IPS-20b (cell line): ENCODE measurements at regions not wholly inside any gene's neighbourhood (a gene's known extent, or its start where the extent isn't known, plus 50 kb on each side); places are given as distances from the start of the nearest gene placed in this dataset.

Source experiments
- H3K27ac ChIP-seq: one replicate; pipeline ENCODE4 v1.5.1; 2013; ENCODE audit warnings: low read length
- H3K27me3 ChIP-seq: 2 replicates; pipeline ENCODE4 v1.6.1; 2013; ENCODE audit warnings: mild to moderate bottlenecking, low read length, inconsistent platforms; ENCODE audit not compliant: insufficient read depth
- H3K36me3 ChIP-seq: 2 replicates; pipeline ENCODE4 v1.6.1; 2013; ENCODE audit warnings: low read depth, mild to moderate bottlenecking, inconsistent platforms, low read length, moderate library complexity; ENCODE audit not compliant: insufficient read depth
- H3K4me1 ChIP-seq: 2 replicates; pipeline ENCODE4 v1.6.1; 2013; ENCODE audit warnings: mild to moderate bottlenecking, control low read depth, inconsistent platforms, low read length, moderate library complexity; ENCODE audit not compliant: insufficient read depth
- H3K4me3 ChIP-seq: 2 replicates; pipeline ENCODE4 v1.5.1; 2013; ENCODE audit warnings: mild to moderate bottlenecking, low read length, inconsistent platforms
- H3K9ac ChIP-seq: 2 replicates; pipeline ENCODE4 v1.6.1; 2013; ENCODE audit warnings: low read depth, mild to moderate bottlenecking, inconsistent platforms, low read length, moderate library complexity
- H3K9me3 ChIP-seq: 2 replicates; pipeline ENCODE4 v1.6.1; 2013; ENCODE audit warnings: mild to moderate bottlenecking, low read depth, low read length, inconsistent platforms; ENCODE audit not compliant: insufficient read depth

- H3K9ac ChIP-seq = no peak overlapping the region
- H3K4me3 ChIP-seq = no peak overlapping the region
Observed at GRCh38 chr11:32280339-32280738, 155.0 kb downstream of the WT1 start.

GRCh38 chr11:32288276-32288675, 147.1 kb downstream of the WT1 start:
- Histone ChIP-seq H3K4me1 (no peaks in the 10 kb centered on the region), H3K27ac (no peak overlapping the region), H3K36me3 (no peaks in the 10 kb centered on the region), H3K4me3 (no peak overlapping the region), H3K9ac (no peak overlapping the region), H3K27me3 (no peaks in the 10 kb centered on the region), H3K9me3 (peaks cover 2% of the 10 kb centered on the region)

More at GRCh38 chr11:32280339-32280738, 155.0 kb downstream of the WT1 start:
- Histone ChIP-seq H3K4me1 (no peaks in the 10 kb centered on the region), H3K9me3 (no peaks in the 10 kb centered on the region), H3K27ac (no peak overlapping the region), H3K27me3 (no peaks in the 10 kb centered on the region), H3K36me3 (no peaks in the 10 kb centered on the region)

- H3K4me1 ChIP-seq = no peaks in the 10 kb centered on the region
- peaks cover 3% of the 10 kb centered on the region for H3K9me3 ChIP-seq
- H3K9ac ChIP-seq = no peak overlapping the region
- H3K4me3 ChIP-seq = no peak overlapping the region
- H3K27ac ChIP-seq = no peak overlapping the region
- H3K36me3 ChIP-seq = no peaks in the 10 kb centered on the region
- no peaks in the 10 kb centered on the region for H3K27me3 ChIP-seq
Observed at GRCh38 chr11:32289701-32290100, 145.6 kb downstream of the WT1 start.

GRCh38 chr11:32290783-32291182, 144.6 kb downstream of the WT1 start:
- Histone ChIP-seq H3K4me1 (no peaks in the 10 kb centered on the region), H3K27me3 (no peaks in the 10 kb centered on the region), H3K9me3 (peaks cover 3% of the 10 kb centered on the region), H3K36me3 (no peaks in the 10 kb centered on the region), H3K27ac (no peak overlapping the region), H3K4me3 (no peak overlapping the region), H3K9ac (no peak overlapping the region)

GRCh38 chr11:32297611-32298011, 137.7 kb downstream of the WT1 start:
- Histone ChIP-seq H3K9me3 (peaks cover 3% of the 10 kb centered on the region), H3K27ac (no peak overlapping the region), H3K36me3 (no peaks in the 10 kb centered on the region), H3K27me3 (no peaks in the 10 kb centered on the region), H3K9ac (no peak overlapping the region), H3K4me3 (no peak overlapping the region), H3K4me1 (no peaks in the 10 kb centered on the region)

GRCh38 chr11:32302826-32303225, 132.5 kb downstream of the WT1 start:
- Histone ChIP-seq H3K4me3 (no peak overlapping the region), H3K9me3 (no peaks in the 10 kb centered on the region), H3K36me3 (no peaks in the 10 kb centered on the region), H3K27me3 (no peaks in the 10 kb centered on the region), H3K27ac (no peak overlapping the region), H3K4me1 (no peaks in the 10 kb centered on the region), H3K9ac (no peak overlapping the region)

- Histone ChIP-seq H3K27ac (no peak overlapping the region), H3K4me3 (no peak overlapping the region), H3K9ac (no peak overlapping the region), H3K9me3 (no peaks in the 10 kb centered on the region), H3K36me3 (no peaks in the 10 kb centered on the region), H3K27me3 (no peaks in the 10 kb centered on the region), H3K4me1 (no peaks in the 10 kb centered on the region)
Observed at GRCh38 chr11:32304521-32304920, 130.8 kb downstream of the WT1 start.

GRCh38 chr11:32305460-32305859, 129.9 kb downstream of the WT1 start:
- no peak overlapping the region for H3K9ac ChIP-seq
- H3K4me3 ChIP-seq = no peak overlapping the region
- no peaks in the 10 kb centered on the region for H3K4me1 ChIP-seq
- H3K9me3 ChIP-seq = no peaks in the 10 kb centered on the region
- no peaks in the 10 kb centered on the region for H3K27me3 ChIP-seq
- no peaks in the 10 kb centered on the region for H3K36me3 ChIP-seq
- H3K27ac ChIP-seq = no peak overlapping the region

GRCh38 chr11:32307471-32307870, 127.9 kb downstream of the WT1 start:
- Histone ChIP-seq H3K9ac (no peak overlapping the region), H3K4me3 (no peak overlapping the region), H3K9me3 (no peaks in the 10 kb centered on the region), H3K27ac (no peak overlapping the region), H3K27me3 (no peaks in the 10 kb centered on the region), H3K36me3 (no peaks in the 10 kb centered on the region), H3K4me1 (no peaks in the 10 kb centered on the region)

GRCh38 chr11:32307913-32308312, 127.4 kb downstream of the WT1 start:
- Histone ChIP-seq H3K27me3 (no peaks in the 10 kb centered on the region), H3K4me1 (no peaks in the 10 kb centered on the region), H3K27ac (no peak overlapping the region), H3K4me3 (no peak overlapping the region), H3K9ac (no peak overlapping the region), H3K9me3 (no peaks in the 10 kb centered on the region), H3K36me3 (no peaks in the 10 kb centered on the region)

GRCh38 chr11:32309530-32310213, 125.7 kb downstream of the WT1 start:
- H3K9ac ChIP-seq = no peak overlapping the region
- H3K9me3 ChIP-seq = no peaks in the 10 kb centered on the region
- no peaks in the 10 kb centered on the region; the same call in 1 of the 2 replicates for H3K4me1 ChIP-seq
- H3K4me3 ChIP-seq = no peak overlapping the region
- no peaks in the 10 kb centered on the region for H3K27me3 ChIP-seq
- no peak overlapping the region for H3K27ac ChIP-seq
- H3K36me3 ChIP-seq = no peaks in the 10 kb centered on the region

- Histone ChIP-seq H3K27me3 (no peaks in the 10 kb centered on the region), H3K4me1 (no peaks in the 10 kb centered on the region; the same call in 1 of the 2 replicates), H3K9ac (no peak overlapping the region), H3K4me3 (no peak overlapping the region), H3K27ac (no peak overlapping the region), H3K36me3 (no peaks in the 10 kb centered on the region), H3K9me3 (no peaks in the 10 kb centered on the region)
Observed at GRCh38 chr11:32310214-32310601, 125.1 kb downstream of the WT1 start.
